Pulmonary artery endothelial cell (primary cell): ENCODE measurements at regions not wholly inside any gene's neighbourhood (a gene's known extent, or its start where the extent isn't known, plus 50 kb on each side); places are given as distances from the start of the nearest gene placed in this dataset.
"Not testable (repeated sequence)": the region's sequence is repeated elsewhere in the genome, so short reads cannot be mapped to it uniquely, and the experiment has no call there.

ENCODE experiments used
- DNase-seq: peaks from one replicate; pipeline ENCODE4 v3.0.0-alpha.2; 2011; ENCODE audit warnings: low read depth, low spot score

GRCh38 chr9:18274693-18275092 is 199.3 kb upstream of the ADAMTSL1 start:
- peak; percentile 72 for DNase-seq

DNA sequence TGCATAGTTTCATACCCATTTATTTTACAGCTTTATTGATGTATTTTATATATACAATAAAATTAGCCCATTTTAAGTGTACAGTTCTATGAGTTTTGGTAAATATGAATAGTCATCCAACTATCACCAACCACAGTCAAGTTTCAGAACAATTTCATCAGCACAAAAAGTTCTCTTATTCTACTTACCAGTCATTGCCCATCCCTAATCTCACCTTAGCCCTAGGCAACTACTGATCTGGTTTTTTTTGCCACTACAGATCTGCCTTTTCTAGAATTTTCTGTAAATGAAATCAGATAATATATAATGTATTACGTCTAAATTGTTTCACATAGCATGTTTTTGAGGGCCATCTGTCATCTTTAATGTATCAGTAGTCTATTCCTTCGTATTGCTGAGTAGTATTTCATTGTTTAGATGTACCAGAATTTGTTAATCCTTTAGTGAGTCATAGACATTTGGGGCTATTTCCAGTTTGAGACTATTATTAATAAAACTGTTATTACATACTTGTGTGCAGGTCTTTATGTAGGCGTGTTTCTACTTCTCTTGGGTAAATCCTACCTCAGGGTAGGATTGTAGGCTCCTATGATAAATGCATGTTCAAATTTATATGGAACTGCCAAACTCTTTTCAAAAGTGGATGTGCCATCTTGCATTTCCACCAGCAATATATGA is 198.5 kb upstream of the ADAMTSL1 start:
- DNase-seq: no peak

DNA sequence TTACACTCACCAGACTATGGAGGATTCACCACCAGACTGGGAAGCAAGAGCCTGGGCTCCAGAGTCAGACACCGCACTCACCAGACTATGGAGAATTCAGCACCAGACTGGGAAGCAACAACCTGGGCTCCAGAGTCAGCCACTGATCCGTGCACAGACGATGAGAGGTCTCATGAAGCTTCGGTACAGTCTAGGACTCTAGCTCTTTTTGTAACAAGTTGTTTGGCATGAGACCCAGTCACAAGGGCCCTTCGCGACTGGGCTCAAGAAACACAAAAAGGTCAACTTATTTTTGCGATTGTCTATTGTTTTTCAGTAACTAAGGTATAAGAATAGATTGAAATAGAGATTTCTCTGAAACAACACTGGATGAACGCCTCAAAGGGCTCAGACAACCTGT is 192.7 kb upstream of the ADAMTSL1 start:
- DNase-seq: no peak

DNA sequence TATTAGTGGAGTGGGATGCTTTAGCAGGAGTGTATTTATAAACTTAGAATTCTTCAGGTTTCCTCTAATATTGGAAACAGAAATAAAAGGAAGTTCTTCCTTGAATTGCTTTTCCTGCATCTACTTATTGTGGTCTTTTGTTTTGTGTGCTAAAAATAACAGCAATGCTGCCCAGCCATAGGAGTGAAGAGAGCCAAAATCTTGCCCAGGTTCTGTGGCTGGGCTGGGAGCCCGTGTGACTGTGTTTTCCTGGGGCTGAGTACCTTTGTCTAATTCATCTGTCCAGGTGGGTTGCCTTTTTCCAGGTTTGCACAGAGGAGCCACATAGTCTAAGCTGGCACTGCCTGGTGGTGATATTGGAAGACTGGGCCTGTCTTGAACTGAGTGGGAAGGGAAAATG is 179.7 kb upstream of the ADAMTSL1 start:
- no peak for DNase-seq

DNA sequence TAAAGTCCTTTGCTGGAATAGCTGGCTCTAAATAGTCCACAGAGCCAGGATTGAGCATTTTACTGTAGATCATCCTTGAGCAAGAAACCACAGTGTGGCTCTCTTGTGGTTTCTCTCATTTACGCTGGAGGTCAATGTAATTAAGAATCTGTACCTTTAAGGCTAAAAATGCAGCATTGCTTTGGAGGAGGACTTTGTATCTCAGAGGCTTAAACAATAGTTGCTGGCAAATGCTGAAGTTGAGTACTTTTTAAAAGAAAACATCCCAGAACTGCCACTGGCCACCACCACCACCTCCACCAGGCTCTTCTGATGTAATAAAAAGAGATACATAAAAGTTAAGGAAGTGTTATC is 177.3 kb upstream of the ADAMTSL1 start:
- no peak for DNase-seq

DNA sequence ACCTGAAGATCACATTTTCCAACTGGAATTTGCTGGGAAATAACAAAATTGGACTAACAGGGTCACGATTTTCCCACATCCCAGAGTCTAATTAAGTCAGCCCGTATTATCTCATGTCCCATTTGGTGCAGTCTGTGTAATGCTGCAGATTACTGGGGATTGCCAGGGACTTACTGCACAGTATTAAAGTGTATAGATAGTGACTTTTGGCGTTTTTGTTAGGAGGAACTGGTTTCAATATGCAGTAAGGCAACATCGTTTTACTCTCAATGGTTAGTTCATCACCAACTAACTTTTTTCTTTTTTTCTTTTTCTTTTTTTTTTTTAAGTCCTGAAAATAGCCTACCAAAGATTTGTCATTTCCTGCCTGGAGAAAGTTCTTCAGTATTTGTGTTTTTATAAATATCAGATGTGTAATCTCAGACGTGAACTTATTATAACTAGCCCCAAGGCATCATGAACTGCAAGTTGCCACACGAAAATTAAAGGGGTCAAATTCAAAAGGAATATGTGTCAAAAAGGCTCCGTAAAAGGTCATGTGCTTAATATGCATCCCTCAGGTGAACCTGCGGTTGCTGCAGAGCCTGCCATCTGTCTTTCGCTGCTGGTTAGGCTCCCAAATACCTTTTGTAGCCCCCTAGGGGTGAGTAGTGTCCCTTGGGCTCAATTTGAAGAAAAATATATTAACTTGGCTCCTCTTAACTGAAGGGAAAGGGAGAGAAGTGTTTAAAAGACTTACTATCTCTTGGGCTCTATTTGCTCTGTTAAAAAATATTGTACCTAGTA is 176.7 kb upstream of the ADAMTSL1 start:
- no peak for DNase-seq

DNA sequence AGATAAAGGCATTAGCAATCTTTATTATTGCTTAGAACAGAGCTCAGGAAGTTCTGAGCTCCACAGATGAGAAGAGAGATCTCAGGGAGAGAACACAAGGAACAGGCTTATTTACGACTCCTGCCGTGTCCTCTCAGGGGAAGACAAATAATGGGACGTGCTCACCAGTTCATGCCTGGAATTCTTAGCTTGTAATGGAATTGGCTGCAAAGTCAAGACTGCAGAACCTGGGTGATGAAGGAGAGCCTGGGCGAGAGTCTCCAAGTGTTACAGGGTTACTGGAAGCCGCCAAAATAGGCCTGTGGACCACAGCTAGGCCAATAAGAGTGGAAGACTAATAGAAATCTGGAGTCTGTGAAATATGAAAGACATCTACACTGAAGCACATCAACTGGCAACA is 174.5 kb upstream of the ADAMTSL1 start:
- no peak for DNase-seq

DNA sequence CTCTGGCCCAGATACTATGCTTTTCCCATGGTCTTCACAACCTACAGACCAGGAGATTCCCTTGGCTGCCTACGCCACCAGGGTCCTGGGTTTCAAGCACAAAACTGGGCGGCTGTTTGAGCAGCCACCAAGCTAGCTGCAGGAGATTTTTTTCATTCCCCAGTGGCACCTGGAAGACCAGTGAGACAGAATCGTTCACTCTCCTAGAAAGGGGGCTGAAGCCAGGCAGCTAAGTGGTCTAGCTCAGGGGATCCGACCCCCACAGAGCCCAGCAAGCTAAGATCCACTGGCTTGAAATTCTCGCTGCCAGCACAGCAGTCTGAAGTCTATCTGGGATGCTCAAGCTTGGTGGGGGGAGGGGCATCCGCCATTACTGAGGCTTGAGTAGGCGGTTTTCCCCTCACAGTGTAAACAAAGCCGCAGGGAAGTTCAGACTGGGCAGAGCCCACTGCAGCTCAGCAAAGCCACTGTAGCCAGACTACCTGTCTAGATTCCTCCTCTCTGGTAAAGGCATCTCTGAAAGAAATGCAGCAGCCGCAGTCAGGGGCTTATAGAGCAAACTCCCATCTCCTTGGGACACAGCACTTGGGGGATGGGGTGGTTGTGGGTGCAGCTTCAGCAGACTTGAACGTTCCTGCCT is 168.7 kb upstream of the ADAMTSL1 start:
- DNase-seq: not testable (repeated sequence)

DNA sequence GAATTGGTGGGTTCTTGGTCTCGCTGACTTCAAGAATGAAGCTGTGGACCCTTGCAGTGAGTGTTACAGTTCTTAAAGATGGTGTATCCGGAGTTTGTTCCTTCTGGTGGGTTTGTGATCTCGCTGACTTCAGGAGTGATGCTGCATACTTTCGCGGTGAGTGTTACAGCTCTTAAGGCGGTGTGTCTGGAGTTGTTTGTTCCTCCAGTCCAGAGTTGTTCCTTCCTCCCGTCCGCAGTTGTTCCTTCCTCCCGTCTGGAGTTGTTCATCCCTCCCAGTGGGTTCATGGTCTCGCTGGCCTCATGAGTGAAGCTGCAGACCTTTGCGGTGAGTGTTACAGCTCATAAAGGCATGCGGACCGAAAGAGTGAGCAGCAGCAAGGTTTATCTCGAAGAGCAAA is 159.6 kb upstream of the ADAMTSL1 start:
- DNase-seq: no peak

DNA sequence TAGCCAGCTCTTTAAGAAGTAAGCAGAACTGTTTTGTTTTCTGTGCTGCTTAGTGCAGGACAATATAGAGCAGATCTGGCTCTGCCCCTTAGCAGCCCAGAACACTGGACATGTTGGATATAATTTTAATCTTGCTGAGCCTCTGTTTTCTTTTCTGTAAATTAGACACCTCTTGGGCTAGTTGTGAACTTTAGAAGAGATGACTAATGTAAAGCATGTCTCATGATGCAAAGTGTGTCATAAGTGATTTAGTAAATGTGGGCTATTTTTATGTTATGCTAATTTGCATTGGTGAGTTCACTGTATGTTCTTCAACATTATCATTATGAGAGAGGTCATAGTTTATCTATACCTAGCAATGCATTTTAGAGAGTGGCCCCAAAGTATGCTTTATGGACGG is 156.1 kb upstream of the ADAMTSL1 start:
- no peak for DNase-seq

- no peak for DNase-seq
Measured at GRCh38 chr9:18319918-18320445, 154.0 kb upstream of the ADAMTSL1 start.

DNA sequence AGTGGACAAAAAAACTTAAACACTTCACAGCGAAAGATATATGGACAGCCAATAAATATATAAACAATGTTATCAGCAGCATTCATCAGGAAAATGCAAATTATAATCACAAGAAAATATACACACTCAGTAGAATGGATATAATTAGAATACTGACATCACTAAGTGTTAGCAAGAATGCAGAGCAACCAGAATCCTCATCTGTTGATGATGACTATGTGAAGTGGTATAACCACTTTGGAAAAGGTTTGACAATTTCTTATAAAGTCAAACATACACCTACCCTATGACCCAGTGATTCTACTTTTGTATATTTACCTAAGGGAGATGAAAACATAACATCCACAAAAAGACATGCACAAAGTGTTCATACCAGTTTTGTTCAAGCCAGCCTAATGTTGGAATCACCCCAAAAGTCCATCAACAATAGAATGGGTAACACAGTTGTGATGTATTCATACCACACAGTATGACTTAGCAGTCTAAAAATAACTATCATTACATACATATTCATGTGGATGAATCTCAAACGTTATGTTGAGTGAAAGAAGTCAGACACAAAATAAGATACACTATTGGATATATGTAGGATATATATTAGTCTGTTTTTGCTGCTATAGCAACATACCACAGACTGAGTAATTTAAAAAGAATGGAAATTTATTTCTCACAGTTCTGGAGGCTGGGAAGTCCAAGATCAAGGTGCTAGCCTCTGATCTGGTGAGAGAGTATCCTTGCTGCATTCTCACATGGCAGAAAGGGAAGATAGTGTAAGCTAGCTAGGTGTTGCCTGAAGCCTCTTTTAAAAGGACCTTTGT is 148.8 kb upstream of the ADAMTSL1 start:
- DNase-seq: no peak

- DNase-seq: not testable (repeated sequence)
Measured at GRCh38 chr9:18325746-18326011, 148.3 kb upstream of the ADAMTSL1 start.

GRCh38 chr9:18327121-18327520 is 146.8 kb upstream of the ADAMTSL1 start:
- no peak for DNase-seq

- no peak for DNase-seq
Measured at GRCh38 chr9:18330401-18331309, 143.3 kb upstream of the ADAMTSL1 start.

- DNase-seq: no peak
Measured at GRCh38 chr9:18331310-18331684, 142.7 kb upstream of the ADAMTSL1 start.

- peak; percentile 88 for DNase-seq
Measured at GRCh38 chr9:18331808-18332209, 142.1 kb upstream of the ADAMTSL1 start.

- DNase-seq: peak; percentile 66
Measured at GRCh38 chr9:18333157-18333556, 140.8 kb upstream of the ADAMTSL1 start.

GRCh38 chr9:18335825-18336224 is 138.1 kb upstream of the ADAMTSL1 start:
- no peak for DNase-seq

GRCh38 chr9:18338042-18338441 is 135.9 kb upstream of the ADAMTSL1 start:
- DNase-seq: no peak

DNA sequence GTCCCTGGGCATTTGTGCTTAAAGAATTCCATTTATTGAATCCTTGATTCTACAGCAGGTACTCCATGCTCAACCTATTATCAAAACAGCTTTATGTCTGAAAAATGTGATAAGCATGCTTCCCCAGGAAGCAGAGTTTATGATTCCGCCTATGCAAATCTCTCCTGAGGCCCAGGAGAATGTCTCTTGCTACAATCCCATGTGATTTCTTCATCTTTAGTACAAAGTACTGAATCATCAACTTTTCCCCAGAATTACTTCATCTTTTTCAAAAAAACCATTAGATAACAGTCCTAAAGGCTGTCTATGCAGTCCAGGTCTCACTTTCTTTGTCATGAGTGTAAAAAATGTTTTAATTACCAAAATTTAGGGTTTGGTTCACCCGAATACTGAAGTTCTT is 130.2 kb upstream of the ADAMTSL1 start:
- no peak for DNase-seq
